PC-9 (cell line): ENCODE measurements at regions not wholly inside any gene's neighbourhood (a gene's known extent, or its start where the extent isn't known, plus 50 kb on each side); places are given as distances from the start of the nearest gene placed in this dataset.

Experiments
- EZH2 ChIP-seq: fragments of 200-600 bp; sonication (generic); IDR thresholded peaks from 2 replicates; pipeline ENCODE4 v1.8.0; 2017; ENCODE audit warnings: antibody characterized with exemption, low read depth
- TF ChIP-seq, protein P1 (sequence below): fragments of 200-600 bp; sonication (generic); conservative IDR thresholded peaks from 2 replicates; pipeline ENCODE4 v1.6.1; 2017; ENCODE audit warnings: mixed run types, antibody characterized with exemption, mild to moderate bottlenecking, moderate library complexity

DNA sequence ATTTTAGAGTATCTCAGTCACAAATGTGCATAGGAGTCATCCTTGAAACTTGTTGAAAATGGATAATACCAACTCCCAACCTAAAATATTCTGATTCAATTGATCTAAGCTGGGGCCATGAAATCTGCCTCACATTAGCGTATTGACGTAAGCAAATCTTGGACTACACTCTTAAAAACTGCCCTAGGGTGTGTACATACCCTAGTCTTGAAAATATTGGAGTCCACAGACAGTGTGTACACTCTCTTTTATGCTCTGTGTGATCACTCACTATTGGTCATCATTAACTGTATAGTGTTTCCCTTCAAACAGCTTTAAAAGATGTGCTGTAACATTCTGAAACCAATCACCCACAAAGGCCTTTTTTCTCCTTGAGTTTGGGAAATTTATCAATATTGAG lies 102.9 kb upstream of the FERD3L start:
- TF ChIP-seq, protein P1, sequence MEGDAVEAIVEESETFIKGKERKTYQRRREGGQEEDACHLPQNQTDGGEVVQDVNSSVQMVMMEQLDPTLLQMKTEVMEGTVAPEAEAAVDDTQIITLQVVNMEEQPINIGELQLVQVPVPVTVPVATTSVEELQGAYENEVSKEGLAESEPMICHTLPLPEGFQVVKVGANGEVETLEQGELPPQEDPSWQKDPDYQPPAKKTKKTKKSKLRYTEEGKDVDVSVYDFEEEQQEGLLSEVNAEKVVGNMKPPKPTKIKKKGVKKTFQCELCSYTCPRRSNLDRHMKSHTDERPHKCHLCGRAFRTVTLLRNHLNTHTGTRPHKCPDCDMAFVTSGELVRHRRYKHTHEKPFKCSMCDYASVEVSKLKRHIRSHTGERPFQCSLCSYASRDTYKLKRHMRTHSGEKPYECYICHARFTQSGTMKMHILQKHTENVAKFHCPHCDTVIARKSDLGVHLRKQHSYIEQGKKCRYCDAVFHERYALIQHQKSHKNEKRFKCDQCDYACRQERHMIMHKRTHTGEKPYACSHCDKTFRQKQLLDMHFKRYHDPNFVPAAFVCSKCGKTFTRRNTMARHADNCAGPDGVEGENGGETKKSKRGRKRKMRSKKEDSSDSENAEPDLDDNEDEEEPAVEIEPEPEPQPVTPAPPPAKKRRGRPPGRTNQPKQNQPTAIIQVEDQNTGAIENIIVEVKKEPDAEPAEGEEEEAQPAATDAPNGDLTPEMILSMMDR = no peak
- no peak for TF ChIP-seq EZH2
